Lung (tissue), 11 donors: ENCODE measurements at regions not wholly inside any gene's neighbourhood (a gene's known extent, or its start where the extent isn't known, plus 50 kb on each side); places are given as distances from the start of the nearest gene placed in this dataset.

Experiments used
- ATAC-seq: fragments of 200-7000 bp; cut with Tn5 transposase; one replicate; pipeline ENCODE4 v1.9.1; 2020; ENCODE audit warnings: moderate number of reproducible peaks; ENCODE audit not compliant: insufficient read depth, low FRiP score
- DNase-seq, 3 donors: peaks; one replicate each; pipeline ENCODE4 v3.0.0-alpha.2; 2013 to 2017
- H3K27ac ChIP-seq, 2 donors: one replicate each; pipeline ENCODE4 v1.5.1; 2013; ENCODE audit warnings: mild to moderate bottlenecking in 2 of 2, moderate library complexity in 2 of 2, control low read depth in 1 of 2, inconsistent platforms in 1 of 2, low read depth in 1 of 2, low read length in 1 of 2
- H3K27me3 ChIP-seq, 3 donors: one replicate each; pipeline ENCODE4 v1.5.1; 2013; ENCODE audit warnings: low read length in 2 of 3; ENCODE audit not compliant: control insufficient read depth in 3 of 3, insufficient read depth in 3 of 3
- H3K36me3 ChIP-seq, 4 donors: one replicate each; pipeline ENCODE4 v1.5.1; 2013; ENCODE audit warnings: low read length in 4 of 4, mild to moderate bottlenecking in 1 of 4, moderate library complexity in 1 of 4; ENCODE audit not compliant: control insufficient read depth in 4 of 4, insufficient read depth in 4 of 4
- H3K4me1 ChIP-seq, 5 donors: one replicate each; pipeline ENCODE4 v1.5.1; 2013; ENCODE audit warnings: low read length in 5 of 5, mild to moderate bottlenecking in 2 of 5, moderate library complexity in 1 of 5; ENCODE audit not compliant: control insufficient read depth in 5 of 5, insufficient read depth in 5 of 5
- H3K4me3 ChIP-seq: one replicate; pipeline ENCODE4 v1.5.1; 2013; ENCODE audit warnings: mild to moderate bottlenecking, control low read depth, moderate library complexity
- H3K9ac ChIP-seq, 2 donors: one replicate each; pipeline ENCODE4 v1.5.1; 2013; ENCODE audit warnings: low read length in 2 of 2, control low read depth in 1 of 2; ENCODE audit not compliant: insufficient read depth in 1 of 2
- H3K9me3 ChIP-seq, 4 donors: one replicate each; pipeline ENCODE4 v1.5.1; 2013; ENCODE audit warnings: low read length in 3 of 4, mild to moderate bottlenecking in 1 of 4, moderate library complexity in 1 of 4; ENCODE audit not compliant: control insufficient read depth in 4 of 4, insufficient read depth in 3 of 4
- CTCF ChIP-seq: IDR thresholded peaks from 2 replicates; pipeline ENCODE4 v1.5.1; 2012; ENCODE audit warnings: mild to moderate bottlenecking; ENCODE audit errors: control extremely low read depth, extremely low read depth
- WGBS, 2 donors: extraction: QIAGEN DNeasy Blood & Tissue Kit; methylation state at CpG; one replicate each; pipeline ENCODE4 v1.1.7; 2013; 5-methylcytosine and 5-hydroxymethylcytosine counted together
- donor health status: control.
- donor health status: control.
- donor health status: Bipolar disorder and iron deficiency.
- donor health status: healthy.
- donor health status: DM: yes; HTN: yes; CAD: no.

GRCh38 chr2:136375017-136375901 is 257.3 kb upstream of the CXCR4 start:
- Histone ChIP-seq H3K9ac (no peak overlapping the region), H3K36me3 (no peaks in the 10 kb centered on the region), H3K4me1 (peaks cover 0 to 8% (median 0%) of the 10 kb centered on the region in 5 donors), H3K4me3 (no peak overlapping the region), H3K27ac (no peak overlapping the region), H3K27me3 (no peaks in the 10 kb centered on the region), H3K9me3 (no peaks in the 10 kb centered on the region)
- no peak for ATAC-seq
- DNase-seq, result no peak
- no peak for TF ChIP-seq CTCF
- 92 to 94% methylated on average over 5 of the region's 5 CpGs for WGBS, 2 donors

GRCh38 chr2:136373841-136374240 is 255.9 kb upstream of the CXCR4 start:
- no peaks in the 10 kb centered on the region for H3K9me3 ChIP-seq
- DNase-seq (no peak), ATAC-seq (no peak)
- H3K36me3 ChIP-seq, result no peaks in the 10 kb centered on the region
- H3K27me3 ChIP-seq, result no peaks in the 10 kb centered on the region
- TF ChIP-seq CTCF, result no peak
- H3K27ac ChIP-seq, result no peak overlapping the region
- no peak overlapping the region for H3K9ac ChIP-seq
- H3K4me1 ChIP-seq, result peaks cover 0 to 8% (median 0%) of the 10 kb centered on the region in 5 donors
- no peak overlapping the region for H3K4me3 ChIP-seq

GRCh38 chr2:136373029-136373428 is 255.1 kb upstream of the CXCR4 start:
- no peak for TF ChIP-seq CTCF
- DNase-seq (no peak), ATAC-seq (no peak)
- no peak overlapping the region for H3K9ac ChIP-seq
- no peaks in the 10 kb centered on the region for H3K9me3 ChIP-seq
- WGBS, 2 donors, result 59 to 85% methylated on average over 1 of the region's 1 CpG
- H3K4me3 ChIP-seq, result no peak overlapping the region
- peaks cover 0 to 8% (median 0%) of the 10 kb centered on the region in 5 donors for H3K4me1 ChIP-seq
- no peaks in the 10 kb centered on the region for H3K36me3 ChIP-seq
- no peak overlapping the region for H3K27ac ChIP-seq
- H3K27me3 ChIP-seq, result no peaks in the 10 kb centered on the region
